Lung (tissue), 11 donors: ENCODE measurements at regions not wholly inside any gene's neighbourhood (a gene's known extent, or its start where the extent isn't known, plus 50 kb on each side); places are given as distances from the start of the nearest gene placed in this dataset.
A peak's percentile ranks its signal among the peaks of the same experiment; 100 is the strongest.
"Not testable (repeated sequence)": the region's sequence is repeated elsewhere in the genome, so short reads cannot be mapped to it uniquely, and the experiment has no call there.

Experiments
- ATAC-seq: fragments of 200-7000 bp; cut with Tn5 transposase; one replicate; pipeline ENCODE4 v1.9.1; 2020; ENCODE audit warnings: moderate number of reproducible peaks; ENCODE audit not compliant: insufficient read depth, low FRiP score
- DNase-seq, 3 donors: peaks; one replicate each; pipeline ENCODE4 v3.0.0-alpha.2; 2013 to 2017
- H3K27ac ChIP-seq, 2 donors: one replicate each; pipeline ENCODE4 v1.5.1; 2013; ENCODE audit warnings: mild to moderate bottlenecking in 2 of 2, moderate library complexity in 2 of 2, control low read depth in 1 of 2, inconsistent platforms in 1 of 2, low read depth in 1 of 2, low read length in 1 of 2
- H3K27me3 ChIP-seq, 3 donors: one replicate each; pipeline ENCODE4 v1.5.1; 2013; ENCODE audit warnings: low read length in 2 of 3; ENCODE audit not compliant: control insufficient read depth in 3 of 3, insufficient read depth in 3 of 3
- H3K36me3 ChIP-seq, 4 donors: one replicate each; pipeline ENCODE4 v1.5.1; 2013; ENCODE audit warnings: low read length in 4 of 4, mild to moderate bottlenecking in 1 of 4, moderate library complexity in 1 of 4; ENCODE audit not compliant: control insufficient read depth in 4 of 4, insufficient read depth in 4 of 4
- H3K4me1 ChIP-seq, 5 donors: one replicate each; pipeline ENCODE4 v1.5.1; 2013; ENCODE audit warnings: low read length in 5 of 5, mild to moderate bottlenecking in 2 of 5, moderate library complexity in 1 of 5; ENCODE audit not compliant: control insufficient read depth in 5 of 5, insufficient read depth in 5 of 5
- H3K4me3 ChIP-seq: one replicate; pipeline ENCODE4 v1.5.1; 2013; ENCODE audit warnings: mild to moderate bottlenecking, control low read depth, moderate library complexity
- H3K9ac ChIP-seq, 2 donors: one replicate each; pipeline ENCODE4 v1.5.1; 2013; ENCODE audit warnings: low read length in 2 of 2, control low read depth in 1 of 2; ENCODE audit not compliant: insufficient read depth in 1 of 2
- H3K9me3 ChIP-seq, 4 donors: one replicate each; pipeline ENCODE4 v1.5.1; 2013; ENCODE audit warnings: low read length in 3 of 4, mild to moderate bottlenecking in 1 of 4, moderate library complexity in 1 of 4; ENCODE audit not compliant: control insufficient read depth in 4 of 4, insufficient read depth in 3 of 4
- CTCF ChIP-seq: IDR thresholded peaks from 2 replicates; pipeline ENCODE4 v1.5.1; 2012; ENCODE audit warnings: mild to moderate bottlenecking; ENCODE audit errors: control extremely low read depth, extremely low read depth
- WGBS, 2 donors: extraction: QIAGEN DNeasy Blood & Tissue Kit; methylation state at CpG; one replicate each; pipeline ENCODE4 v1.1.7; 2013; 5-methylcytosine and 5-hydroxymethylcytosine counted together
- donor health status: control.
- donor health status: control.
- donor health status: Bipolar disorder and iron deficiency.
- donor health status: healthy.
- donor health status: DM: yes; HTN: yes; CAD: no.

- no peak for TF ChIP-seq CTCF
- no peak overlapping the region for H3K9ac ChIP-seq
- ATAC-seq: no peak
- no peaks in the 10 kb centered on the region for H3K36me3 ChIP-seq
- H3K4me3 ChIP-seq: no peak overlapping the region
- H3K4me1 ChIP-seq: no peaks in the 10 kb centered on the region
- no peaks in the 10 kb centered on the region for H3K9me3 ChIP-seq
- H3K27ac ChIP-seq: no peak overlapping the region
- no peak for DNase-seq
- H3K27me3 ChIP-seq: no peaks in the 10 kb centered on the region
Observed at GRCh38 chr3:115212615-115213014, 65.5 kb upstream of the ZBTB20 start.

DNA sequence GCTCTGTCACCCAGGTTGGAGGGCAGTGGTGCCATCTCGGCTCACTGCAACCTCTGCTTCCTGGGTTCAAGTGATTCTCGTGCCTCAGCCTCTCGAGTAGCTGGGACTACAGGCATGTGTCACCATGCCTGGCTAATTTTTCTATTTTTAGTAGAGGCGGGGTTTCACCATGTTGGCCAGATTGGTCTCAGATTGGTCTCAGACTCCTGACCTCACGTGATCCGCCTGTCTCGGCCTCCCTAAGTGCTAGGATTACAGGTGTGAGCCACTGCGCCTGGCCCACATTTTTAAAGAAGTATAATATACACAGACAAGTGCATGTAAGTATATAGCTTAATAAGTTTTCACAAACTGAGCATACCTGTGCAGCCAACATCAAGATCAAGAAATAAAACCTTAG lies 66.0 kb upstream of the ZBTB20 start:
- H3K4me3 ChIP-seq, H3K9ac ChIP-seq, H3K4me1 ChIP-seq, H3K9me3 ChIP-seq, ATAC-seq, DNase-seq, H3K27me3 ChIP-seq, H3K36me3 ChIP-seq, H3K27ac ChIP-seq: not testable (repeated sequence)
- WGBS, 2 donors: 66 to 78% methylated on average over 8 of the region's 8 CpGs

GRCh38 chr3:115217292-115217677 lies 70.2 kb upstream of the ZBTB20 start:
- H3K4me3 ChIP-seq: no peak overlapping the region
- no peaks in the 10 kb centered on the region for H3K9me3 ChIP-seq
- no peak for ATAC-seq
- H3K4me1 ChIP-seq: no peaks in the 10 kb centered on the region
- H3K36me3 ChIP-seq: no peaks in the 10 kb centered on the region
- 12 to 16% methylated on average over 2 of the region's 2 CpGs for WGBS, 2 donors
- no peak overlapping the region for H3K9ac ChIP-seq
- no peak for DNase-seq
- no peaks in the 10 kb centered on the region for H3K27me3 ChIP-seq
- no peak for TF ChIP-seq CTCF
- H3K27ac ChIP-seq: no peak overlapping the region

DNA sequence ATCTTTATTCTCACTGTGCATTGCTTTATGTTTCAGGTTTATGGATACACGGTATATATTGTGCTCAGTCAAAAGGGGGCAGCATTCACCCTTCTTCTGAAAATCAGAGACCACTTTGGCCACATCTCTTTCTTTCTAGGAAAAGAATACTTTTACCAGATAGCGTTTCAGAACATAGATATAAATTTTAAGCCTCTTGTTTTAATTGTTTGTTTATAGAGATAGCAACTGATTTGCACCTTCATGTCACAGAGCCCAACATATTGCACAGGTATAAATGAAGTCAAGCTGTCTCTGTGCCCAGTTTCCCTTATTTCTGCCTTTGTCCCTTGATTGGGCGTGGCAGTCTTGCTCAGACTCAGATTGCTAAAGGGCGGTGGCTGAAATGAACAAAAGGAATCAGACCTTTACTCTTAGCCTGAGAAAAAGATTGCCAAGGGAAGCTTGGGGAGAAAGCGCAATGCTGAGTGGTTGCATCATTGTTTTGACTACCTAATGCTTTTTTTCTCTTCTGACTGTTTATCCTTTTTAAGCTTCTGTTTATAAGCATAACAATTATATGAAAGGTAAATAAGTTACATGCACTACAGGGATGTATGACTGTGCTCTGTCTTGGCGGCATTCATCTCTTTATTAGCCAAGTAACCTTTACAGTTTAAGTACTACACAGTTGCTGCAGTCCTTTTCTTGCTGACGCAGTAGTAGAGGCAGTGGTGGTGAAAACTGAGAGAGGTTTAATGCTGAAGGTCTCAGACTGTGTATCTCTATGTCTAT lies 70.8 kb upstream of the ZBTB20 start:
- WGBS, 2 donors: 33 to 34% methylated on average over 7 of the region's 7 CpGs
- Histone ChIP-seq H3K27ac (no peak overlapping the region), H3K27me3 (no peaks in the 10 kb centered on the region), H3K9me3 (no peaks in the 10 kb centered on the region), H3K9ac (peak overlapping the region in 1 of 2 donors; percentile 43), H3K4me1 (no peaks in the 10 kb centered on the region), H3K36me3 (no peaks in the 10 kb centered on the region), H3K4me3 (no peak overlapping the region)
- peak; percentile 50 to 84 (median 79) for DNase-seq
- peak; percentile 4 for TF ChIP-seq CTCF
- ATAC-seq: no peak
